Kidney (tissue), 13 donors: ENCODE measurements at regions not wholly inside any gene's neighbourhood (a gene's known extent, or its start where the extent isn't known, plus 50 kb on each side); places are given as distances from the start of the nearest gene placed in this dataset.
"Not testable (repeated sequence)": the region's sequence is repeated elsewhere in the genome, so short reads cannot be mapped to it uniquely, and the experiment has no call there.

Experiments used
- DNase-seq, 5 donors: peaks; one replicate each; pipeline ENCODE4 v3.0.0-alpha.2; 2013 to 2020
- FAIRE-seq: peaks from 2 replicates; lab custom pipeline; 2012; peaks lifted over from hg19 to GRCh38; lab: Jason Lieb, UNC
- H3K27ac ChIP-seq, 2 donors: one replicate each; pipeline ENCODE4 v1.7.0; 2013; ENCODE audit warnings: low read depth in 2 of 2, low read length in 2 of 2, inconsistent platforms in 1 of 2
- H3K27me3 ChIP-seq: one replicate; pipeline ENCODE4 v1.7.1; 2013; ENCODE audit warnings: low read length, inconsistent platforms; ENCODE audit not compliant: control insufficient read depth, insufficient read depth
- H3K36me3 ChIP-seq, 3 donors: one replicate each; pipeline versions ENCODE4 v1.7.0 to v1.7.1; 2013; ENCODE audit warnings: low read length in 3 of 3, control low read depth in 1 of 3, inconsistent platforms in 1 of 3; ENCODE audit not compliant: insufficient read depth in 3 of 3, control insufficient read depth in 2 of 3
- H3K4me1 ChIP-seq, 3 donors: one replicate each; pipeline versions ENCODE4 v1.7.0 to v1.7.1; 2013; ENCODE audit warnings: low read length in 3 of 3, inconsistent platforms in 1 of 3, low read depth in 1 of 3; ENCODE audit not compliant: control insufficient read depth in 2 of 3, insufficient read depth in 2 of 3
- H3K4me3 ChIP-seq, 3 donors: one replicate each; pipeline versions ENCODE4 v1.7.0 to v1.8.1; 2013; ENCODE audit warnings: low read length in 3 of 3, control low read depth in 1 of 3, inconsistent platforms in 1 of 3
- H3K9ac ChIP-seq, 3 donors: one replicate each; pipeline versions ENCODE4 v1.7.0 to v1.7.1; 2013; ENCODE audit warnings: low read length in 3 of 3, control low read depth in 1 of 3, inconsistent platforms in 1 of 3
- H3K9me3 ChIP-seq, 3 donors: one replicate each; pipeline versions ENCODE4 v1.7.0 to v1.7.1; 2013; ENCODE audit warnings: low read length in 3 of 3, control low read depth in 1 of 3, inconsistent platforms in 1 of 3; ENCODE audit not compliant: control insufficient read depth in 2 of 3, insufficient read depth in 1 of 3
- CTCF ChIP-seq: IDR thresholded peaks from 3 replicates; pipeline ENCODE4 v1.5.1; 2012; ENCODE audit warnings: mild to moderate bottlenecking, moderate library complexity, borderline replicate concordance; ENCODE audit not compliant: insufficient read depth; ENCODE audit errors: extremely low read depth
- intact Hi-C: fragments of 100-400 bp; cut with DNase I; formaldehyde crosslinking; loops from one replicate; pipeline ENCODE4 v1.11.1; 2022
- donor health status: control.
- donor health status: control.
- donor health status: control.
- donor health status: control.
- donor health status: control.
- donor health status: DM: yes; HTN: yes; CAD: no.
- donor health status: Normal renal cell carcinoma (clear cell type).

GRCh38 chr2:200119236-200119635, 163.9 kb downstream of the MAIP1 start:
- TF ChIP-seq CTCF: no peak
- Histone ChIP-seq H3K9me3 (no peaks in the 10 kb centered on the region), H3K4me1 (no peaks in the 10 kb centered on the region), H3K4me3 (no peak overlapping the region), H3K27ac (no peak overlapping the region), H3K27me3 (no peaks in the 10 kb centered on the region), H3K36me3 (no peaks in the 10 kb centered on the region), H3K9ac (no peak overlapping the region)
- FAIRE-seq (no peak), DNase-seq (no peak)
- intact Hi-C loops: no loop called here

- no peak overlapping the region for H3K9ac ChIP-seq
- intact Hi-C loops: no loop called here
- H3K4me3 ChIP-seq: no peak overlapping the region
- H3K27me3 ChIP-seq: no peaks in the 10 kb centered on the region
- H3K36me3 ChIP-seq: no peaks in the 10 kb centered on the region
- H3K4me1 ChIP-seq: peaks cover 0 to 4% (median 3%) of the 10 kb centered on the region in 3 donors
- H3K9me3 ChIP-seq: no peaks in the 10 kb centered on the region
- H3K27ac ChIP-seq: no peak overlapping the region
- DNase-seq (no peak), FAIRE-seq (no peak)
- TF ChIP-seq CTCF: no peak
These were observed 166.5 kb downstream of the MAIP1 start for GRCh38 chr2:200121931-200122330.

DNA sequence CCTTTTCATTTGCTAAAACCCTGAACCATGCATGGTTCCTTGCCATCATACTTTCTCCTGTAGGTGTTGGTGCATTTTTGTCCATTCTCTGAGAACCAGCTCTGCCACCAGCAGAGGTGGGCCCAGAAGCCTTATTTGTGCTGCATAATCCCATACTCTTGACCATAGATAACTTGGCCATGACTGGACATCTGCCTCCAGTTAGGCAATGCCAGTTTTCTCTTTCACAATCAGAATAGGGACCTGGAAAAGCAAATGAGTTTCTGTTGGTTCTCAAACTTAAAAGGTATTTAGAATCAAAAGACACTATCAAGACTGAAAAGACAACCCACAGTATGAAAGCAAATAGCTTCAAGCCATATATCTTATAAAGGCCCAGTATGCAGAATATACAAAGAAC, 167.3 kb downstream of the MAIP1 start:
- Histone ChIP-seq H3K9ac (no peak overlapping the region), H3K4me3 (no peak overlapping the region), H3K27ac (no peak overlapping the region), H3K36me3 (no peaks in the 10 kb centered on the region), H3K4me1 (peaks cover 0 to 4% (median 3%) of the 10 kb centered on the region in 3 donors), H3K27me3 (no peaks in the 10 kb centered on the region), H3K9me3 (no peaks in the 10 kb centered on the region)
- intact Hi-C loops: no loop called here
- no peak for TF ChIP-seq CTCF
- no peak for DNase-seq
- FAIRE-seq: no peak

DNA sequence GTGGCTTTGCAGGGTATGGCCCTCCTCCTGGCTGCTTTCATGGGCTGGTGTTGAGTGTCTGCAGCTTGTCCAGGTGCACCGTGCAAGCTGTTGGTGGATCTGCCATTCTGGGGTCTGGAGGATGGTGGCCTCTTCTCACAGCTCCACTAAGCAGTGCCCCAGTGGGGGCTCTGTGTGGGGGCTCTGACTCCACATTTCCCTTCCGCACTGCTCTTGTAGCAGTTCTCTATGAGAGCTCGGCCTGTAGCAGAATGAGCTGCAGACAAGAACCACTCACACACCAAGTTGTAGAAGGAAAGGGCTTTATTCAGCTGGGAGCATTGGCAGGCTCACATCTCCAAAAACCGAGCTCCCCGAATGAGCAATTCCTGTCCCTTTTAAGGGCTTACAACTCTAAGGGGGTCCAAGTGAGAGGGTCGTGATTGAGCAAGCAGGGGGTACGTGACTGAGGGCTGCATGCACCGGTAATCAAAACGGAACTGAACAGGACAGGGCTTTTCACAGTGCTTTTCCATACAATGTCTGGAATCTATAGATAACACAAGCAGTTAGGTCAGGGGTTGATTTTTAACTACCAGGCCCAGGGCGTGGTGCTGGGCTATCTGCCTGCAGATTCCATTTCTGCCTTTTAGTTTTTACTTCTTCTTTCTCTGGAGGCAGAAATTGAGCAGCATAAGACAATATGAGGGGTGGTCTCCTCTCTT, 169.4 kb downstream of the MAIP1 start:
- FAIRE-seq, H3K9me3 ChIP-seq, H3K27me3 ChIP-seq, H3K27ac ChIP-seq, H3K36me3 ChIP-seq, H3K4me3 ChIP-seq, H3K9ac ChIP-seq, H3K4me1 ChIP-seq, DNase-seq, intact Hi-C loops: not testable (repeated sequence)
